Panc1 (cell line): ENCODE measurements at regions not wholly inside any gene's neighbourhood (a gene's known extent, or its start where the extent isn't known, plus 50 kb on each side); places are given as distances from the start of the nearest gene placed in this dataset.

ENCODE experiments used
- POLR2AphosphoS5 ChIP-seq: IDR thresholded peaks from 2 replicates; pipeline ENCODE4 v1.6.1; 2012; ENCODE audit warnings: mild to moderate bottlenecking, low read depth, low read length, moderate library complexity
- SIN3A ChIP-seq: IDR thresholded peaks from 2 replicates; pipeline ENCODE4 v1.6.1; 2012; ENCODE audit warnings: low read depth, mild to moderate bottlenecking, low read length, moderate library complexity, borderline replicate concordance; ENCODE audit not compliant: insufficient read depth
- TF ChIP-seq, protein P1 (sequence below): fragments of 450-650 bp; IDR thresholded peaks from 2 replicates; pipeline ENCODE4 v1.5.1; 2017; ENCODE audit warnings: mild to moderate bottlenecking

DNA sequence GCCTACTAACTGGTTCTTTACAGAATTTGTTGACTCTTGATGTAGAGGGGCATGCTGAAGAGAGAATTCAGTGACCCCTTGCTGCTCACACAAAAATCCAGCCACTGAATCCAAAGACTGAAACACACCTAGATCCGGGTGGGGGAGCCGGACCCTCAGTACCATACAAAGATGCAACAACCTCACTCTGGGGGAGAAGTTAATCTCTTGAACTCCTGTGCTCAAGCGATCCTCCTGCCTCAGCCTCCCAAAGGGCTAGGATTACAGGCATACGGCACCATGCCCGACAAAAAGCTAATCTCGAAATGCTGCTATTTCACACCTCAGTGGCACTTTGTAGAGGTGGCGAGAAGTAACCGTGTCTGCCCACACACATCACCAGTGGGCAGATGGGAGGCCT, 88.8 kb upstream of the HELT start:
- TF ChIP-seq, protein P1, sequence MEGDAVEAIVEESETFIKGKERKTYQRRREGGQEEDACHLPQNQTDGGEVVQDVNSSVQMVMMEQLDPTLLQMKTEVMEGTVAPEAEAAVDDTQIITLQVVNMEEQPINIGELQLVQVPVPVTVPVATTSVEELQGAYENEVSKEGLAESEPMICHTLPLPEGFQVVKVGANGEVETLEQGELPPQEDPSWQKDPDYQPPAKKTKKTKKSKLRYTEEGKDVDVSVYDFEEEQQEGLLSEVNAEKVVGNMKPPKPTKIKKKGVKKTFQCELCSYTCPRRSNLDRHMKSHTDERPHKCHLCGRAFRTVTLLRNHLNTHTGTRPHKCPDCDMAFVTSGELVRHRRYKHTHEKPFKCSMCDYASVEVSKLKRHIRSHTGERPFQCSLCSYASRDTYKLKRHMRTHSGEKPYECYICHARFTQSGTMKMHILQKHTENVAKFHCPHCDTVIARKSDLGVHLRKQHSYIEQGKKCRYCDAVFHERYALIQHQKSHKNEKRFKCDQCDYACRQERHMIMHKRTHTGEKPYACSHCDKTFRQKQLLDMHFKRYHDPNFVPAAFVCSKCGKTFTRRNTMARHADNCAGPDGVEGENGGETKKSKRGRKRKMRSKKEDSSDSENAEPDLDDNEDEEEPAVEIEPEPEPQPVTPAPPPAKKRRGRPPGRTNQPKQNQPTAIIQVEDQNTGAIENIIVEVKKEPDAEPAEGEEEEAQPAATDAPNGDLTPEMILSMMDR, result no peak
- TF ChIP-seq POLR2AphosphoS5 (no peak), SIN3A (no peak)
